Endothelial cell of umbilical vein (primary cell): ENCODE measurements at regions not wholly inside any gene's neighbourhood (a gene's known extent, or its start where the extent isn't known, plus 50 kb on each side); places are given as distances from the start of the nearest gene placed in this dataset.

Experiments
- BruUV-seq: library from RNA; stranded (reverse); fragments of 400-500 nt; replicated peaks from 2 replicates; lab custom pipeline; 2021; lab: Mats Ljungman, UMichigan
- CTCF ChIA-PET: fragments of 300-600, 350-600 bp; sonication (Branson Sonifier 250); formaldehyde crosslinking; loops from one replicate; lab custom pipeline; 2021; ENCODE audit warnings: antibody characterized with exemption, inconsistent platforms; lab: Charles Lee
- POLR2A ChIA-PET: fragments of 300-600, 350-600 bp; sonication (Branson Sonifier 250); formaldehyde crosslinking; loops from one replicate; lab custom pipeline; 2021; ENCODE audit warnings: antibody characterized with exemption, inconsistent platforms; lab: Charles Lee
- DNase-seq: peaks from one replicate; pipeline ENCODE4 v3.0.0-alpha.2; 2011; ENCODE audit warnings: low read depth, low spot score
- FAIRE-seq: peaks from 2 replicates; lab custom pipeline; 2011; peaks lifted over from hg19 to GRCh38; lab: Jason Lieb, UNC
- H2AFZ ChIP-seq: 2 replicates; pipeline ENCODE4 v1.6.0; 2012; ENCODE audit warnings: low read depth, low read length, control low read depth, inconsistent platforms
- H3K27ac ChIP-seq: 2 replicates; pipeline ENCODE4 v1.5.1; 2011; ENCODE audit warnings: low read depth, mild to moderate bottlenecking, control low read depth, low read length, moderate library complexity; ENCODE audit not compliant: insufficient read depth
- H3K27me3 ChIP-seq, 2 experiments: 2 replicates each; pipeline versions ENCODE4 v1.6.0 to v1.6.1; 2011; ENCODE audit warnings: low read length in 2 of 2, mixed read lengths in 1 of 2; ENCODE audit not compliant: control insufficient read depth in 2 of 2, insufficient read depth in 2 of 2
- H3K36me3 ChIP-seq, 2 experiments: 2 replicates in 1 of 2; 3 replicates in 1 of 2; pipeline ENCODE4 v1.5.1; 2011; ENCODE audit warnings: low read length in 2 of 2, mild to moderate bottlenecking in 1 of 2, moderate library complexity in 1 of 2; ENCODE audit not compliant: control insufficient read depth in 2 of 2, insufficient read depth in 2 of 2; ENCODE audit errors: extremely low read depth in 1 of 2
- H3K4me1 ChIP-seq: 3 replicates; pipeline ENCODE4 v1.5.1; 2011; ENCODE audit warnings: mild to moderate bottlenecking, low read length; ENCODE audit not compliant: control insufficient read depth, insufficient read depth; ENCODE audit errors: extremely low read depth
- H3K4me2 ChIP-seq: 2 replicates; pipeline ENCODE4 v1.6.1; 2011; ENCODE audit warnings: low read length, control low read depth, mixed read lengths; ENCODE audit not compliant: insufficient read depth
- H3K4me3 ChIP-seq, 3 experiments: fragments of 200-600 bp in 1 of 3; sonication (generic), shearing (Covaris generic) in 1 of 3; replicated peaks in 1 of 3; 2 replicates each; pipeline ENCODE4 v1.5.1; 2011 to 2016; ENCODE audit warnings: control low read depth in 3 of 3, low read length in 3 of 3, mild to moderate bottlenecking in 2 of 3, inconsistent platforms in 1 of 3, low read depth in 1 of 3, moderate library complexity in 1 of 3; ENCODE audit not compliant: insufficient read depth in 1 of 3
- H3K79me2 ChIP-seq: 2 replicates; pipeline ENCODE4 v1.6.0; 2012; ENCODE audit warnings: low read length, inconsistent platforms; ENCODE audit not compliant: control insufficient read depth, insufficient read depth
- H3K9ac ChIP-seq: replicated peaks from 2 replicates; pipeline ENCODE3; 2011; ENCODE audit warnings: low read length, control low read depth; ENCODE audit not compliant: insufficient read depth; ENCODE audit errors: extremely low read depth
- H3K9me1 ChIP-seq: replicated peaks from 3 replicates; pipeline ENCODE4 v1.6.0; 2011; ENCODE audit warnings: mild to moderate bottlenecking, low read length; ENCODE audit not compliant: control insufficient read depth, insufficient read depth; ENCODE audit errors: extremely low read depth
- H3K9me3 ChIP-seq: replicated peaks from 2 replicates; pipeline ENCODE4 v1.5.1; 2012; ENCODE audit warnings: low read length, inconsistent platforms; ENCODE audit not compliant: control insufficient read depth, insufficient read depth
- H4K20me1 ChIP-seq: replicated peaks from 2 replicates; pipeline ENCODE3; 2011; ENCODE audit warnings: mild to moderate bottlenecking, low read length; ENCODE audit not compliant: control insufficient read depth, insufficient read depth; ENCODE audit errors: extremely low read depth
- EZH2 ChIP-seq: IDR thresholded peaks from 2 replicates; pipeline ENCODE4 v1.6.1; 2012; ENCODE audit warnings: borderline replicate concordance, low read depth, mild to moderate bottlenecking, moderate library complexity, low read length, inconsistent platforms; ENCODE audit not compliant: severe bottlenecking
- FOS ChIP-seq: IDR thresholded peaks from 2 replicates; pipeline ENCODE4 v1.6.1; 2011; ENCODE audit warnings: mild to moderate bottlenecking, low read length, moderate library complexity, borderline replicate concordance; ENCODE audit not compliant: insufficient read depth
- GATA2 ChIP-seq: IDR thresholded peaks from 2 replicates; pipeline ENCODE4 v1.7.0; 2011; ENCODE audit warnings: low read depth, mild to moderate bottlenecking, moderate library complexity, mixed read lengths, low read length; ENCODE audit not compliant: insufficient read length, insufficient read depth
- JUN ChIP-seq: IDR thresholded peaks from 2 replicates; pipeline ENCODE4 v1.6.1; 2011; ENCODE audit warnings: borderline replicate concordance, low read depth; ENCODE audit not compliant: insufficient read length, insufficient read depth
- MAX ChIP-seq: IDR thresholded peaks from 2 replicates; pipeline ENCODE4 v1.6.1; 2011; ENCODE audit not compliant: insufficient read depth, insufficient read length
- MYC ChIP-seq: IDR thresholded peaks from one replicate; pipeline ENCODE4 v1.6.1; 2011; ENCODE audit warnings: mild to moderate bottlenecking, low read depth, low read length
- POLR2A ChIP-seq: IDR thresholded peaks from 2 replicates; pipeline ENCODE4 v1.6.1; 2012; ENCODE audit warnings: low read depth, mild to moderate bottlenecking, control low read depth, low read length
- POLR2AphosphoS5 ChIP-seq: IDR thresholded peaks from 2 replicates; pipeline ENCODE4 v1.6.1; 2012; ENCODE audit warnings: low read depth, mild to moderate bottlenecking, control low read depth, low read length, moderate library complexity; ENCODE audit not compliant: insufficient read depth
- dilution Hi-C: fragments of 300-500 bp; cut with MboI; formaldehyde crosslinking; loops from one replicate; pipeline ENCODE4 v1.15.0; 2019; ENCODE audit warnings: low sequenced_read_pairs; ENCODE audit not compliant: extremely low pct_ligation_motif_present
- intact Hi-C: fragments of 100-400 bp; cut with micrococcal nuclease; formaldehyde crosslinking; loops from one replicate; pipeline ENCODE4 v1.10.0; 2022
- TF ChIP-seq, protein P1 (sequence below), 2 donors: IDR thresholded peaks; 1 replicate in 1 of 2; 2 replicates in 1 of 2; pipeline ENCODE4 v1.5.1; 2011; ENCODE audit warnings: low read length in 2 of 2, mild to moderate bottlenecking in 2 of 2, moderate library complexity in 2 of 2, control low read depth in 1 of 2, inconsistent platforms in 1 of 2, low read depth in 1 of 2; ENCODE audit not compliant: insufficient read depth in 1 of 2; ENCODE audit errors: extremely low read depth in 1 of 2

GRCh38 chr4:31187979-31188378 lies 467.8 kb downstream of the PCDH7 start:
- no peaks in the 10 kb centered on the region for H3K27me3 ChIP-seq
- no peaks in the 10 kb centered on the region for H3K36me3 ChIP-seq

More at GRCh38 chr4:31187979-31188378, 467.8 kb downstream of the PCDH7 start:
- dilution Hi-C loops (no loop called here), intact Hi-C loops (no loop called here)
- no TSS peak for BruUV-seq
- no peak overlapping the region for H3K4me3 ChIP-seq
- ChIA-PET CTCF (interaction anchor here (1.1 kb wide), 1 partner anchor 18 kb away, joined by 3 read pairs; no protein-coding TSS in a partner anchor), POLR2A (no interaction called here)
- no peaks in the 10 kb centered on the region for H3K9me1 ChIP-seq
- no peak overlapping the region for H2AFZ ChIP-seq
- no peak overlapping the region for H3K4me2 ChIP-seq
- H3K4me1 ChIP-seq = no peaks in the 10 kb centered on the region
- H3K9me3 ChIP-seq = no peaks in the 10 kb centered on the region
- FAIRE-seq (no peak), DNase-seq (no peak)
- H3K79me2 ChIP-seq = no peaks in the 10 kb centered on the region
- no peaks in the 10 kb centered on the region for H4K20me1 ChIP-seq
- TF ChIP-seq MAX = no peak
- TF ChIP-seq FOS = no peak
- no peak for TF ChIP-seq POLR2AphosphoS5
- no peak for TF ChIP-seq GATA2
- TF ChIP-seq, protein P1, sequence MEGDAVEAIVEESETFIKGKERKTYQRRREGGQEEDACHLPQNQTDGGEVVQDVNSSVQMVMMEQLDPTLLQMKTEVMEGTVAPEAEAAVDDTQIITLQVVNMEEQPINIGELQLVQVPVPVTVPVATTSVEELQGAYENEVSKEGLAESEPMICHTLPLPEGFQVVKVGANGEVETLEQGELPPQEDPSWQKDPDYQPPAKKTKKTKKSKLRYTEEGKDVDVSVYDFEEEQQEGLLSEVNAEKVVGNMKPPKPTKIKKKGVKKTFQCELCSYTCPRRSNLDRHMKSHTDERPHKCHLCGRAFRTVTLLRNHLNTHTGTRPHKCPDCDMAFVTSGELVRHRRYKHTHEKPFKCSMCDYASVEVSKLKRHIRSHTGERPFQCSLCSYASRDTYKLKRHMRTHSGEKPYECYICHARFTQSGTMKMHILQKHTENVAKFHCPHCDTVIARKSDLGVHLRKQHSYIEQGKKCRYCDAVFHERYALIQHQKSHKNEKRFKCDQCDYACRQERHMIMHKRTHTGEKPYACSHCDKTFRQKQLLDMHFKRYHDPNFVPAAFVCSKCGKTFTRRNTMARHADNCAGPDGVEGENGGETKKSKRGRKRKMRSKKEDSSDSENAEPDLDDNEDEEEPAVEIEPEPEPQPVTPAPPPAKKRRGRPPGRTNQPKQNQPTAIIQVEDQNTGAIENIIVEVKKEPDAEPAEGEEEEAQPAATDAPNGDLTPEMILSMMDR (IDR thresholded peaks at IDR 0.05; ENCODE audit: extremely low read depth in 1 of 2, insufficient read depth in 1 of 2, low read depth in 1 of 2, low read length in 2 of 2) = no peak
- TF ChIP-seq EZH2 = no peak
- no peak for TF ChIP-seq JUN
- TF ChIP-seq POLR2A = no peak
- no peak for TF ChIP-seq MYC
- no peak overlapping the region for H3K9ac ChIP-seq
- no peak overlapping the region for H3K27ac ChIP-seq
